ENCODE measurements at regions not wholly inside any gene's neighbourhood (a gene's known extent, or its start where the extent isn't known, plus 50 kb on each side); places are given as distances from the start of the nearest gene placed in this dataset.

- H3K4me2 ChIP-seq (ENCODE audit: low read depth, low read length): no peak overlapping the region
- no peak overlapping the region for H3K27ac ChIP-seq (ENCODE audit: extremely low read length, insufficient read depth, low read length)
- no peak overlapping the region for H3K4me3 ChIP-seq (replicated peaks in 1 of 3; ENCODE audit: insufficient read depth in 1 of 3, low read depth in 2 of 3, low read length in 3 of 3)
- CTCF ChIA-PET (ENCODE audit: low intra/inter-chr PET ratio, low total read pairs): no interaction called here
- 15% methylated on average over 5 of the region's 5 CpGs for WGBS (ENCODE audit: low lambda C conversion rate)
- in situ Hi-C loops (cut with HindIII; ENCODE audit: extremely low pct_ligation_motif_present, low pct_unique_long_range_greater_than_20kb): no loop called here
- H3K4me1 ChIP-seq (ENCODE audit: insufficient read depth, low read length): no peaks in the 10 kb centered on the region
- TF ChIP-seq RCOR2 (CRISPR knock-in tag; IDR thresholded peaks at IDR 0.05) (no peak), ZNF674 (CRISPR knock-in tag; IDR thresholded peaks at IDR 0.05; ENCODE audit: low read depth) (no peak), PATZ1 (CRISPR knock-in tag; IDR thresholded peaks at IDR 0.05) (no peak), ZNF788 (CRISPR knock-in tag; IDR thresholded peaks at IDR 0.05; ENCODE audit: borderline replicate concordance) (no peak), ZNF441 (CRISPR knock-in tag; IDR thresholded peaks at IDR 0.05; ENCODE audit: borderline replicate concordance) (no peak), SMARCC2 (IDR thresholded peaks at IDR 0.05) (no peak), ZNF350 (CRISPR knock-in tag; IDR thresholded peaks at IDR 0.05; ENCODE audit: borderline replicate concordance, low read depth) (no peak), ZBTB34 (CRISPR knock-in tag; IDR thresholded peaks at IDR 0.05) (no peak)
- H3K36me3 ChIP-seq (replicated peaks in 1 of 2; ENCODE audit: control insufficient read depth in 1 of 2, insufficient read depth in 2 of 2, low read length in 2 of 2): no peaks in the 10 kb centered on the region
- no peaks in the 10 kb centered on the region; a peak in 2 of 5 replicates for H3K27me3 ChIP-seq (ENCODE audit: control insufficient read depth in 1 of 2, insufficient read depth in 2 of 2, low read length in 2 of 2)
- H4K20me1 ChIP-seq (ENCODE audit: insufficient read depth, low read length): no peaks in the 10 kb centered on the region
- POLR2A ChIA-PET: no interaction called here
- H3K79me2 ChIP-seq (ENCODE audit: insufficient read depth, low read length): no peaks in the 10 kb centered on the region
- H2AFZ ChIP-seq (ENCODE audit: low read length): no peak overlapping the region
- FAIRE-seq (no peak), ATAC-seq (no peak), DNase-seq (ENCODE audit: low spot score) (no peak)
- H3K9me3 ChIP-seq (ENCODE audit: low read length): no peaks in the 10 kb centered on the region
- intact Hi-C loops (cut with micrococcal nuclease; ENCODE audit: unreplicated experiment): no loop called here
- BruUV-seq (replicated peaks): no TSS peak
- no peak overlapping the region for H3K9ac ChIP-seq (ENCODE audit: insufficient read depth, low read depth, low read length)
Observed at GRCh38 chr2:220221992-220222391, 594.6 kb downstream of the SLC4A3 start.
